Adrenal gland (tissue), 5 donors: ENCODE measurements at regions not wholly inside any gene's neighbourhood (a gene's known extent, or its start where the extent isn't known, plus 50 kb on each side); places are given as distances from the start of the nearest gene placed in this dataset.

ENCODE experiments used
- CTCF ChIP-seq, 6 experiments: fragments of 450-650 bp in 4 of 6; fragments of 200-600 bp in 2 of 6; sonication (generic) in 1 of 6; IDR thresholded peaks; 1 replicate in 5 of 6; 2 replicates in 1 of 6; pipeline versions ENCODE4 v1.5.1 to v1.8.0; 2016 to 2021; ENCODE audit warnings: antibody characterized with exemption in 6 of 6, mild to moderate bottlenecking in 2 of 6, moderate library complexity in 1 of 6
- POLR2A ChIP-seq, 2 donors: fragments of 450-650 bp; IDR thresholded peaks; one replicate each; pipeline ENCODE4 v1.6.1; 2017; ENCODE audit warnings: antibody characterized with exemption in 2 of 2, mild to moderate bottlenecking in 2 of 2, moderate library complexity in 1 of 2
- donor health status: DM: no; HTN: no; CAD: no.

- TF ChIP-seq CTCF (IDR thresholded peaks at IDR 0.05) (no peak), POLR2A (IDR thresholded peaks at IDR 0.05) (no peak)
Observed at GRCh38 chr9:30673132-30673531, 1711.3 kb upstream of the ACO1 start.
